Dedifferentiated amniotic fluid mesenchymal stem cell (primary cell): ENCODE measurements at regions not wholly inside any gene's neighbourhood (a gene's known extent, or its start where the extent isn't known, plus 50 kb on each side); places are given as distances from the start of the nearest gene placed in this dataset.
"Not testable (repeated sequence)": the region's sequence is repeated elsewhere in the genome, so short reads cannot be mapped to it uniquely, and the experiment has no call there.

ENCODE experiments used
- DNase-seq: peaks from one replicate; pipeline ENCODE4 v3.0.0-alpha.2; 2016; ENCODE audit errors: extremely low spot score

GRCh38 chr2:64879745-64880144, 109.5 kb upstream of the SLC1A4 start:
- DNase-seq, result no peak

GRCh38 chr2:64880193-64880951, 108.8 kb upstream of the SLC1A4 start:
- DNase-seq, result no peak

- no peak for DNase-seq
These were observed 108.1 kb upstream of the SLC1A4 start for GRCh38 chr2:64881037-64881492.

- no peak for DNase-seq
These were observed 101.6 kb upstream of the SLC1A4 start for GRCh38 chr2:64887565-64887964.

GRCh38 chr2:64888591-64889309, 100.4 kb upstream of the SLC1A4 start:
- DNase-seq, result peak; percentile 36

- DNase-seq, result no peak
These were observed 99.4 kb upstream of the SLC1A4 start for GRCh38 chr2:64889803-64890202.

GRCh38 chr2:64896572-64896971, 92.6 kb upstream of the SLC1A4 start:
- not testable (repeated sequence) for DNase-seq

GRCh38 chr2:64899081-64899865, 89.9 kb upstream of the SLC1A4 start:
- DNase-seq, result no peak

- DNase-seq, result not testable (repeated sequence)
These were observed 89.3 kb upstream of the SLC1A4 start for GRCh38 chr2:64899876-64900275.

GRCh38 chr2:64904413-64905329, 84.5 kb upstream of the SLC1A4 start:
- no peak for DNase-seq

GRCh38 chr2:64905338-64906024, 83.7 kb upstream of the SLC1A4 start:
- no peak for DNase-seq

- DNase-seq, result no peak
These were observed 82.2 kb upstream of the SLC1A4 start for GRCh38 chr2:64906853-64907536.

GRCh38 chr2:64908406-64908805, 80.8 kb upstream of the SLC1A4 start:
- DNase-seq, result no peak

- DNase-seq, result no peak
These were observed 78.7 kb upstream of the SLC1A4 start for GRCh38 chr2:64910523-64910922.

GRCh38 chr2:64910972-64911433, 78.2 kb upstream of the SLC1A4 start:
- no peak for DNase-seq

GRCh38 chr2:64913357-64913869, 75.8 kb upstream of the SLC1A4 start:
- DNase-seq, result no peak

GRCh38 chr2:64914247-64914646, 75.0 kb upstream of the SLC1A4 start:
- DNase-seq, result no peak

- no peak for DNase-seq
These were observed 74.3 kb upstream of the SLC1A4 start for GRCh38 chr2:64914735-64915509.

- no peak for DNase-seq
These were observed 73.7 kb upstream of the SLC1A4 start for GRCh38 chr2:64915510-64915900.
